SIG-M5 treated with dmso at 0.1 percent for 504 hours (cell line): ENCODE measurements at regions not wholly inside any gene's neighbourhood (a gene's known extent, or its start where the extent isn't known, plus 50 kb on each side); places are given as distances from the start of the nearest gene placed in this dataset.

ENCODE experiments used
- DNase-seq: peaks from one replicate; lab custom pipeline; 2025; ENCODE audit not compliant: unreplicated experiment; lab: John Stamatoyannopoulos, UW

DNA sequence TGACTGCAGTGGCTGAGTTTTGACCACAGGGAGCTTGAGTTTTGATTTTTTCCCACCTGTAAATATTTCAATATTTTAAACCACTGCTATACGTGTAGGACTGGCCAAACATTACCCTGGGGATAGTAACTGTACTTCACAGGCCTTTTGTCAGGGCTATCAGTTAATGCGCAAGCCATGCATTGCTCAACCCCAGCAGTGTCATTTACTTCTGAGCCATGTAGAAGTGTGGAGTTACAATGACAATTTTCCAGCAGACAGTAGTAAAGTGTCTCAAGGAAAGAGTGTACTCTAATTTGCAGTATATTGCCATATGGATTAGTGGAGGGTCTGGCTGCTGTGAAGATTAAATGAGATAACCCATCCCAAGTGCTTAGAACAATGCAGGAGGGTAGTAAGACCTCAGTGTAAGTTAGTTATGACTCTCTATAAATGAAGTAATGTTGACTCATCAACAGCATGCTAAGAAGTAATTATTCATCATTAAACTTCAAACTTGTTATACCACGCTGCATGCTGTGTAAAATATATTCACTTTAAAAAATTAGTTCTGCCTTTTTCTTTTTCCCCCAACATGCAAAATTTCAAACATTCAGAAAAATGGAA, 489.2 kb downstream of the KDM4C start:
- no peak for DNase-seq

DNA sequence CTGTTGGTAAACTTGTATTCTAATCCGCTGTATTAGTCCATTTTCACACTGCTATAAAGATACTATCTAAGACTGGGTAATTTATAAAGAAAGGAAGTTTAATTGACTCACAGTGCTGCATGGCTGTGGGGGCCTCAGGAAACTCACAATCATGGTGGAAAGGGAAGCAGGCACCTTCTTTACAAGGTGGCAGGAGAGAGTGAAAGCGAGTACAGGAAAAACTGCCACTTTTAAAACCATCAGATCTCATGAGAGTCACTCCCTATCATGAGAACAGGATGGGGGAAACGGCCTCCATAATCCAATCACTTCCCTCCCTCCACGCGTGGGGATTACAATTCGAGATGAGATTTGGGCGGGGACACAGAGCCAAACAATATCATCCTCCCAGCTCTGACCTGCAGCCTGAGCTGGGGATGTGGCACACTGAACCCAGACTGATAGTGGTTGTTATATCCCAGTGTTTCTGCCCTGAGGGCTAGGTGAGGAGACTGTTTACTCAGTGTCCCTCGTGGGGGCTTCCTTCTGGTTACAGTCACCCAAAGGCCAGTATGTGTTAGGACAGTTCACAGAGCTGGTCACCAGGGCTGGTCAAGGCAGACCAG, 488.3 kb downstream of the KDM4C start:
- DNase-seq: no peak

DNA sequence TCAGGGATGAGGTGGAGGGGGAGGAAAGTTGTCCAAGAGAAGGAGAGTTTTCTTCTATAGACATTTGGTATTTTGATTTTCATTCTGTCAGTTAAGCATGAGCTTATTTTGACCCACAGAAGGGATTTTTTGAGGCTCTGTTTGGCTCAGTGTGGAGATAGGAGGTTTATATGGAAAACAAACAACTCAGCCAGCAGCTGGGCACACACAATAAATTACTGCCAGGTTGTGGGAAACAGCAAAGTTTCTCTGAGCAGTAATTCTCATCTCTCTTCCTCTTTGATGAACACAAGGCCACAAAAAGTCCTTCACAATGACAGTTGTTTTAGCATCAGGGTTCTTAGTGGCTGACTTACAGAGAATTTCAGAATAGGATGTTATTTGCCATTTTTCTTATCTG, 486.1 kb downstream of the KDM4C start:
- DNase-seq: no peak

DNA sequence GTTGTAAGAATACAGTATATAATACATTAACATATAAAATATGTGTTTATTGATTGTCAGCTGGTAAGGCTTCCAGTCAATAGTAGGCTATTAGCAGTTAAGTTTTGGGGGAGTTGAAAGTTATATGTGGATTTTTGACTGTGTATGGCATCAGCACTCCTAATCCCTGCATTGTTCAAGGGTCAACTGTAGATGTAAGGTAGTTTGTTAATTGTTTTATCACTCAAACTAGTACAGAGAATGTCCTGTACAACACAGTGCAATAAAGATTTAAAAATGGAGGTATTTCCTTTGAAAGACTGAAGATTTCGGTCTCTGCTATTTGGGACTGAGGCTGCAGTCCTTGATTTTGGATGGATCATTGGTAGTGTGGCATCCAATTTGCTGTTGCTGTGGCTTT, 484.4 kb downstream of the KDM4C start:
- DNase-seq: no peak

DNA sequence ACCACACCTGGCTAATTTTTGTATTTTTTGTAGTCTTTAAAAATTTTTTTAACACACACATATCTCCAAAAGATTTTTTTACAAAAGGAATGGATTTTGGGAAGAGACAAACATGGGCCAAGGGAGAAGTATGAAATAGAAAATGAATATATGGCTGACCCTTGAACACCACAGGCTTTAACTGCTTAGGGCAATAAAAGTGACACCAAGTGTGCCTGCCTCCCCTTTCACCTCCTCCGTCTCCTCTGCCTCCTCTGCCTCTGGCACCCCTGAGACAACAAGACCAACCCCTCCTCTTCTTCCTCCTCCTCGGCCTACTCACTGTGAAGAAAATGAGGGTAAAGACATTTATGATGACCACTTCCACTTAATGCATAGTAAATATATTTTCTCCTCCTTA, 483.9 kb downstream of the KDM4C start:
- DNase-seq: no peak

DNA sequence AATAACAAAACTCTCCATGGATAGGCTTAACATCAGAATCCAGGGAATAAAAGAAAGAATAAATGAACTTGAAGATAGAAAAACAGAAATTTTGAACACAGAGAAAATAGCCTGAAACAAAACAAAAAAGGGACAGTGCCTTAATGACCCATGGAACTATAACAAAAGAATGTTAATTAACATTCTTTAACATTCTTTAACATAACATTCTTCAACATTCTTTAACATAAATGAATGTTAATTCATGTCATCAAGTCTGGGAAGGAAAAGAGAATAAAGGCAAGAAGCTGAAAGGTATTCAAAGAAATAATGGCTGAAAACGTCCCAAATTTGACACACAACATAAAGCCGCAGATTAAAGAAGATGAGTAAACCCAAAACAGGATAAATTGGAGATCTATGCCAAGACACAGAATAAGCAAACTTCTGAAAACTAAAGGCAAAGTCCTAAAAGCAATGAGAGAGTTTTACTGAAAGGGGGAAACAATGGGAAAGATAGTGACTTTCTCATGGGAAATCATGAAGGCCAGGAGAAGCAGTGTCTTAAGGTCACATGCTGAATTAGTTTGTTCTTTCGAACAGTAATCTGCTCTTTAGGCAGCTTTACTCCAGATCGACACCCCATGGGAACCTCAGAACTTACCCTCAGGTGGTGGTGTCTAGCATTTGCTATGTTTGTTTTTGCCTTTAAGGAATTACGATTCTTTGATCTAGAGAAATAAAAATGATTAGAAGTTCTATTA, 483.0 kb downstream of the KDM4C start:
- DNase-seq: no peak

DNA sequence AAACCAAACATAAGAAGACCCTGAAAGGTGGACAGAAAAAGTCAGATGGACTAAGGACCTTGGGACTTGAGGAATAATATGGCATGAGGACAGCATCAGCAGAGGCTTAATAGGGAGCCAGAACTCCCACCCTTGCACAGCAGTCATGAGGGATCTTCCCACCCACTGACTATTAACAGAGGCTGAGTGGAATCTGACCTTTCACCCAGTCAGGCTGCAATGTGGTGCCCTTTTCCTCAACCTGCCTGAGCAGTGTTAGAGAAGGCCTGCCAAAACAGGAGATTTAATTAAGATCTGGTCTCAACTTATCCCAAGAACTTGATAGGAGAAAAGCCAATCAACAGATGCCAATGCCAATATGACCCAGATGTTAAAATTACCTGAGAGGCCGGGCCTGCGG, 481.9 kb downstream of the KDM4C start:
- no peak for DNase-seq

DNA sequence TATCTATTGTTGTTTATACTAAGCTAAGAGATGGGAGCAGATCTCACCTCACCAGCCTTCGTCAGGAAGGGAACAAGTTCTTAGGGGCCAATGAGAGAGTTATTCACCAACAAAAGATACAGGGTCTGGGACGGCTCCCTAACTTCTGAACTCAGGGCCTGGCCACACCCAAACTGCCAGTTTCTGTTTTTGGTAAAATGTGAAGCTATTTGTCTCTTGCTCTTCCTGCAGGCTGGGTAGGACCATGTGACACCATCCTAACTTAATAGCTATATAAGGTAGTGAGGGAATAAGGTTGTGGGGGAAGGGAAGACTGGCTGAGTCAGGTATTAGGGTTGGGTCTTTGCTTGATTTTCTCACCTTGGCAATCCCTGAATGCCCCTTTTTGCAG, 480.5 kb downstream of the KDM4C start:
- no peak for DNase-seq

DNA sequence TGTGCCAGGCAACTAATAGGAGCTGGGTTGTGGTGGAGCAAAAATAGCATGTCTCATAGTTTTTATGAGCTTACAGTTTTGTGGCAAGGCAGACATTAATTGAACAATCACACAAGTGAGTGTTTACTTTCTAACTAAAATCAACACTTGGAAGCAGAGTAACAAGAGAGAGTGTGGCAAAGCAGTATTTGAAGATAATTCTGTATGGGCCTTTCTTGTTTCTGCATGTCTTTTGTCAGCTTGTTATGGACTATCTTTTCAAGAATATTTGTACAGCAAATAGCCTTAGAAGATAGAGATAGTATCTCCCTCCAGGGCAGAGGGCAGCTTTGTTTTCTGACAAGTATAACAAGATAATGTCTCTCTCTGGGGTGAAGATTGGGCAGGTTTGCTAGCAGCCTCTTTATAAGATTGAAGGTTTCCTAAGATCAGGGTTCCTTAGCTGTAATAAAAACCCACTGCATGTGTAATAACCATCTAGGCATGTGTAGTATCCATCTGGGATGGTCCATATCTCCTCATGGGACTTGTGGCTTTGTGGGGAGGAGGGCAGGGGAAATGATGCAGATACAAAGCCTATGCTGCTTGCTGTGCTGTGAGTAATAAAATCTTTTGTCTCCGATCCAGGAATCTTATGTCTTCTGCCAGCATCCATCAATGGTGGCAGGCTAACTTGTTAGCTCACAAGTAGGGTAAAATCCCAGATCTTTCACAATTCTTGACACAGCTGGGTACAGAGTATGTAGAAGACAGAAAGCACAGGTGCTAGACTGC, 479.9 kb downstream of the KDM4C start:
- no peak for DNase-seq

DNA sequence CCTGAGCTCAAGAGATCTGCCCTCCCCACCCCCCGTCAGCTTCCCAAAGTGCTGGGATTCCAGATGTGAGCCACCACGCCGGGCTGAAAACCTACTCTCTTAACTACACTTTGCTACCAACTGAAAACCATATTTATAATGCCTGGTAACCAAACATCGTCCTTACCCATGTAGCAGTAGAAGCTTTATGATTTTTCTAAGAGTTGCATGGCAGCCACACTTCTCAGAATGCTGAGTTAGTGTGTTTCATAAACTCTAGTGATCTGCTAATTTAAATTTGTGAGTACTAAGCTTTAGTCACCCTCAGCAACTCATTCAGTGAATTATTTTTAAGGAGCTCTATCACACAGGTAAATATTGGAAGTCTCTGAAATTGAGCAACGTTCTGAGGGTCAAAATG, 478.4 kb downstream of the KDM4C start:
- DNase-seq: no peak

DNA sequence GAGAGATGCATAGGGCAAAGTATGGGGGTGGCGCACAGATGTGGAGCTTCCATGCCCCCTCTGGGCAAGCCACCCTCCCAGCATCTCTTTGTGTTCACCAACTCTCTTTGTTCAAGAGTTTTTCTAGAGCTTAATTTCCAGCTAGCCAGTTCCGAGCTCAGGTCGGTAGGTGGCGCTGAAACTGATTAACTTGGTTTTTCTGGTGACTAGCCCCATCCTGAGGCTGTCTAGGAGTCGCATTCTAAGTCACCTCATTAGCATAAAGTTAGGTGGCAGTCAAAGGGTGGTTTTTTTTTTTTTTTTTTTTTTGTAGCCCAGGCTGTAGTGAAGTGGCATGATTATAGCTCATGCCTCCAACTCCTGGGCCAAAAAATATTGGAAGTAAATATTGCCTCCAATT, 476.4 kb downstream of the KDM4C start:
- peak; percentile 4 for DNase-seq

DNA sequence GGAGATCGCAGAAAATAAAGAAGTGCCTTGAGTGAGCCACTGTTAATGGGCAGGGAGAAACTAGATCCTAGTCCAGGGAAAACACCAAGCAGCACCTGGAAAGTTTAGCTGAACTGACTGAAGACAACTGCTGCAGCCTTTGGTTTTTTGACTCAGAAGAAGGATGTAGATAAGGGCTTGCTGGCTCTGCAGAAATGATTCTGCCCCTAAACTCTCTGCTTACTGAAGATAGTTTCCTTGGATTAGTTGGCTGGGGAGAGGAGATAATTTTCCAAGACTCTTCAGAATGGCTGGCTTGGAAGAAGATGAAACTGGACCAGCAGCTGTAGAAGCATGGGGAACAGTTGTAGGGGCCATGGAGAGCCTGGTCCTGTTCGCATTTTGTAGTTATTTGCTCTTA, 471.8 kb downstream of the KDM4C start:
- no peak for DNase-seq

DNA sequence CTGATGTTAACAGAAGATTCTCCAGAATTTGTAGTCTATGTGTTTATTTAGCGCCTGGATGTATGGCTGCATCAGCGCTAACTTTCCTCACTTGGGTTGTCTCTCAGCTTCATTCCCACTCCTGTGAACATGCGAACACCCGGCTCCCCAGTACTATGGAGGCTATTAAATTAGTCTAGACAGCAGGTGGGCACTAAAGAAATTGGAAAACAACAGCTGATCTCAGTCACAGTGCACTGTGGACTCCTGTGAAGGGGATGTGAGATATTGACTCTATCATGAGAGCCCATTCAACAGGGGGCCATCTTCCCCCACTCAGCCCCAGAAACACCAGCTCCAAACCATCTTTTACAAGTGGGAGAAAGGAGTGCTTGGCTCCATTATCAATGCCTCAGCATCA, 471.0 kb downstream of the KDM4C start:
- no peak for DNase-seq

DNA sequence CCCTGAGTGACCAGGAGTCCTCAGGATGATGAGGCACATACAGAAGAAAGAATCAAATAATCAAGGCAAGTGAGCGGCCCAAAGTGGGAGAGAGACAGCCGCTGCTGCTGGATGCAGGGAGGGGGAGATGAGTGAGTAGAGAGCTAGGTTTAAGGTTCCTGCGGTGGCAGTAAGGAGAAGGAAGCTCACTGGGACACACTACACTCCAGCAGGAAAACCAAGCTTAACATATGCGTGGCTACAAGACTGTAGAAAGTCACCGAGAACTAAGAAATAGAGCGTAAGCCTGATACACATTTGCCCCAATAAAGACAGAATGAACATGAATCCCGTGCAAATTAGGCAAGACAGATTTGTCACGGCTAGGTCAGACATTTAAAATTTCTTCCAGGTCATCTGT, 470.2 kb downstream of the KDM4C start:
- DNase-seq: no peak

DNA sequence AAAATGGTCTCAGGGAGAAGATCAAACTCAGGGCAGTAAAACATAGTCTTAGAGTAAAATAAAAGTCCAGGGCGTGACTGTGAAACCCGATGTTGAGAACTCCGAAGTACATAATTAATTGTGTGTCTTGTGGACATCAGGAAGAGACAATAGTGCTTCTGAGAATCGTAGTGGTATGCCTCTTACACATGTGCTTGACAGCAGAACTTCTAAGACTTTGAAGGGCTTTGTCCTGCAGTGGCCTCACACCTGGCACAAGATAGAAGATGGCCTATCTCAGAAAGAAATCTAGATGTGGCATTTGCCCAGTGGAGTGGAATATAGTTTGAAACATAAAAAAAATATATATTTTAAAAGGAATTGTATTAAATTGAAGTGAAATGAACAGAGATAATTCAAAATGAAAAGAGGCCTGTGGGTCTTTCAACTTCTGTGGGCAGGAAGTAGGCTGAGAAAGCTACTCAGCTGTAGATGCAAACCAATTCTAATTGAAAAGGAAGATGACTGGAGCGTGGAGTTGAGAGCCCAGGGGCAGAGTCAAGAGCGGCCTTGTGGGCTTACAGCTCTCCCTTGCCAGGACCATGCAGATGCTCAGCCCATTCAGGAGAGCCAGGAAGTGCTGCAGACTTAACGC, 468.4 kb downstream of the KDM4C start:
- DNase-seq: no peak
